GM12878 (cell line): ENCODE measurements at regions not wholly inside any gene's neighbourhood (a gene's known extent, or its start where the extent isn't known, plus 50 kb on each side); places are given as distances from the start of the nearest gene placed in this dataset.

Experiments
- ATAC-seq: fragments of 200-7000 bp; cut with Tn5 transposase; 3 replicates; pipeline ENCODE4 v1.9.1; 2020; ENCODE audit warnings: mild to moderate bottlenecking, moderate library complexity
- BruUV-seq: library from RNA; stranded (reverse); fragments of 400-500 nt; replicated peaks from 2 replicates; lab custom pipeline; 2021; lab: Mats Ljungman, UMichigan
- CTCF ChIA-PET: fragments of 300-600 bp; sonication (Branson Sonifier 250); formaldehyde crosslinking; extraction: SDS; loops from one replicate; lab custom pipeline; 2021; ENCODE audit warnings: inconsistent platforms; lab: Yijun Ruan, JAX
- POLR2A ChIA-PET: fragments of 350-600 bp; formaldehyde crosslinking; extraction: SDS; loops from one replicate; lab custom pipeline; 2021; ENCODE audit warnings: inconsistent platforms; lab: Charles Lee
- RAD21 ChIA-PET: fragments of 300-600 bp; sonication (Branson Sonifier 250); formaldehyde crosslinking; loops from one replicate; lab custom pipeline; 2023; ENCODE audit warnings: antibody characterized with exemption; ENCODE audit not compliant: unreplicated experiment; lab: Charles Lee
- SMC1A ChIA-PET: fragments of 300-600 bp; sonication (Branson Sonifier 250); formaldehyde crosslinking; loops from one replicate; lab custom pipeline; 2023; ENCODE audit not compliant: unreplicated experiment, uncharacterized antibody; lab: Charles Lee
- DNase-seq: peaks from one replicate; pipeline ENCODE4 v3.0.0-alpha.2; 2011; ENCODE audit warnings: low read depth, low spot score
- FAIRE-seq: peaks from 3 replicates; lab custom pipeline; 2011; peaks lifted over from hg19 to GRCh38; lab: Jason Lieb, UNC
- H2AFZ ChIP-seq: 2 replicates; pipeline ENCODE4 v1.6.0; 2011; ENCODE audit warnings: low read depth, low read length, control low read depth; ENCODE audit not compliant: control insufficient read depth
- H3K27ac ChIP-seq: 2 replicates; pipeline ENCODE4 v1.5.1; 2011; ENCODE audit warnings: control low read depth; ENCODE audit not compliant: control insufficient read depth, insufficient read depth
- H3K27me3 ChIP-seq, 2 experiments: replicated peaks in 1 of 2; 2 replicates each; pipeline versions ENCODE4 v1.6.0 to v1.6.1; 2011; ENCODE audit warnings: low read length in 1 of 2; ENCODE audit not compliant: control insufficient read depth in 2 of 2, insufficient read depth in 2 of 2
- H3K36me3 ChIP-seq, 2 experiments: 2 replicates each; pipeline ENCODE4 v1.5.1; 2011; ENCODE audit warnings: low read length in 1 of 2; ENCODE audit not compliant: control insufficient read depth in 2 of 2, insufficient read depth in 2 of 2
- H3K4me1 ChIP-seq: 2 replicates; pipeline ENCODE4 v1.6.1; 2011; ENCODE audit warnings: mild to moderate bottlenecking, low read length, moderate library complexity, mixed read lengths; ENCODE audit not compliant: control insufficient read depth, insufficient read depth
- H3K4me2 ChIP-seq: 2 replicates; pipeline ENCODE4 v1.6.0; 2011; ENCODE audit warnings: control low read depth; ENCODE audit not compliant: control insufficient read depth, insufficient read depth
- H3K4me3 ChIP-seq: fragments of 200-600 bp; sonication (generic); 2 replicates; pipeline ENCODE4 v1.5.1; 2016
- H3K79me2 ChIP-seq: 2 replicates; pipeline ENCODE4 v1.6.0; 2011; ENCODE audit warnings: low read length; ENCODE audit not compliant: control insufficient read depth, insufficient read depth
- H3K9ac ChIP-seq: 2 replicates; pipeline ENCODE4 v1.8.0; 2011; ENCODE audit warnings: low read length, control low read depth, mixed read lengths; ENCODE audit not compliant: control insufficient read depth, insufficient read depth
- H3K9me3 ChIP-seq: replicated peaks from 3 replicates; pipeline ENCODE4 v1.5.1; 2011; ENCODE audit warnings: mild to moderate bottlenecking, low read length; ENCODE audit not compliant: control insufficient read depth, insufficient read depth
- H4K20me1 ChIP-seq: 2 replicates; pipeline ENCODE4 v1.6.0; 2011; ENCODE audit not compliant: control insufficient read depth, insufficient read depth
- BCL11A ChIP-seq: IDR thresholded peaks from 2 replicates; pipeline ENCODE4 v1.6.1; 2011; ENCODE audit warnings: low read depth, low read length
- BCL3 ChIP-seq: IDR thresholded peaks from 2 replicates; pipeline ENCODE4 v1.6.1; 2011; ENCODE audit warnings: borderline replicate concordance, low read depth, mild to moderate bottlenecking, moderate library complexity, low read length; ENCODE audit not compliant: insufficient read depth, poor library complexity, severe bottlenecking
- E2F4 ChIP-seq: IDR thresholded peaks from 2 replicates; pipeline ENCODE4 v1.6.1; 2012; ENCODE audit warnings: low read depth, low read length, improper control_type of control experiment
- E2F8 ChIP-seq: fragments of 450-650 bp; IDR thresholded peaks from 2 replicates; pipeline ENCODE4 v1.6.1; 2018; ENCODE audit warnings: mild to moderate bottlenecking, low read depth, moderate library complexity; ENCODE audit not compliant: partially characterized antibody
- ETV6 ChIP-seq, 2 experiments: fragments of 450-650 bp in 1 of 2; IDR thresholded peaks in 1 of 2; conservative IDR thresholded peaks in 1 of 2; 2 replicates each; pipeline ENCODE4 v1.6.1; 2014; ENCODE audit warnings: antibody characterized with exemption in 1 of 2, borderline replicate concordance in 1 of 2, low read depth in 1 of 2, mild to moderate bottlenecking in 1 of 2, moderate library complexity in 1 of 2
- NBN ChIP-seq: fragments of 450-650 bp; IDR thresholded peaks from 2 replicates; pipeline ENCODE4 v1.6.1; 2016
- POLR2AphosphoS2 ChIP-seq: IDR thresholded peaks from 2 replicates; pipeline ENCODE4 v1.6.1; 2011; ENCODE audit warnings: low read depth, mild to moderate bottlenecking, low read length, improper control_type of control experiment, moderate library complexity
- RELA ChIP-seq: fragments of 450-650 bp; IDR thresholded peaks from 2 replicates; pipeline ENCODE4 v1.8.0; 2014; ENCODE audit warnings: borderline replicate concordance; ENCODE audit not compliant: partially characterized antibody
- SREBF1 ChIP-seq: IDR thresholded peaks from 2 replicates; pipeline ENCODE4 v1.6.1; 2012; ENCODE audit warnings: mild to moderate bottlenecking, low read length
- YBX1 ChIP-seq: fragments of 450-650 bp; IDR thresholded peaks from 2 replicates; pipeline ENCODE4 v1.6.1; 2016; ENCODE audit warnings: antibody characterized with exemption
- ZNF274 ChIP-seq: IDR thresholded peaks from one replicate; pipeline ENCODE4 v1.8.0; 2011; ENCODE audit not compliant: insufficient read length, insufficient read depth
- in situ Hi-C: fragments of 300-500 bp; cut with MboI; formaldehyde crosslinking; loops from 9 replicates; pipeline ENCODE4 v1.14.3; 2018; ENCODE audit warnings: mixed read lengths
- intact Hi-C: fragments of 100-400 bp; cut with micrococcal nuclease; formaldehyde crosslinking; loops from one replicate; pipeline ENCODE4 v1.14.2; 2022; ENCODE audit not compliant: unreplicated experiment

GRCh38 chr14:84857571-84857970, 672.4 kb upstream of the FLRT2 start:
- TF ChIP-seq ZNF274 (no peak), E2F4 (no peak), RELA (no peak), ETV6 (conservative IDR thresholded peaks at IDR 0.05 in 1 of 2, IDR thresholded peaks at IDR 0.05 in 1 of 2; ENCODE audit: borderline replicate concordance in 1 of 2, low read depth in 1 of 2) (no peak), E2F8 (no peak), SREBF1 (no peak), YBX1 (no peak), NBN (no peak), POLR2AphosphoS2 (no peak), BCL11A (no peak), BCL3 (no peak)
- in situ Hi-C loops (no loop called here), intact Hi-C loops (no loop called here)
- ATAC-seq (no peak), FAIRE-seq (no peak), DNase-seq (no peak)
- Histone ChIP-seq H3K4me3 (no peak overlapping the region), H4K20me1 (no peaks in the 10 kb centered on the region), H3K4me2 (no peak overlapping the region), H3K9me3 (no peaks in the 10 kb centered on the region), H3K79me2 (no peaks in the 10 kb centered on the region), H3K9ac (no peak overlapping the region), H2AFZ (no peak overlapping the region), H3K27me3 (no peaks in the 10 kb centered on the region), H3K4me1 (no peaks in the 10 kb centered on the region), H3K27ac (no peak overlapping the region), H3K36me3 (no peaks in the 10 kb centered on the region)
- ChIA-PET POLR2A (no interaction called here), CTCF (no interaction called here), RAD21 (no interaction called here), SMC1A (interaction anchor here (0.7 kb wide), 1 partner anchor 148 kb away, joined by 3 read pairs; no protein-coding TSS in a partner anchor)
- BruUV-seq: no TSS peak
